ENCODE measurements at regions not wholly inside any gene's neighbourhood (a gene's known extent, or its start where the extent isn't known, plus 50 kb on each side); places are given as distances from the start of the nearest gene placed in this dataset.

GRCh38 chr13:88592105-88592504, 920.9 kb downstream of the SLITRK5 start:
- DNase-seq (ENCODE audit: low read depth), result no peak

DNA sequence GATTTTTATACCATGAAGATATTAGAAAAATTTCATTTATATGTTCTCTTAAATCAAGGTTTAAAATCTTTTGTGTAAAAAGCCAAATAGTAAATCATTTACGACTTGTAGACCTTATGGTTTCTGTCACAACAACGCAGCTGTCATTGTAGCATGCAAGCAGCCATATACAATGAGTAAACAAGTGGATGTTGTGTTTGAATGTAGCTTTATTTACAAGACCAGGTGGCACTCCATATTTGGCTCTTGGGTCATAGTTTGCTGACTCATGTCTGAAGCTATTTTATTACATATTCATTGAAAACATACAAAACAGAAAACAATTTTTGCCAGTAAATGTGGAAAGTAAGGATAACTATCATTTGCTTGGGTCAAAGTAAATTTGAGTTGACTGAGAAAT, 930.8 kb downstream of the SLITRK5 start:
- no peak for DNase-seq (ENCODE audit: low read depth)

DNA sequence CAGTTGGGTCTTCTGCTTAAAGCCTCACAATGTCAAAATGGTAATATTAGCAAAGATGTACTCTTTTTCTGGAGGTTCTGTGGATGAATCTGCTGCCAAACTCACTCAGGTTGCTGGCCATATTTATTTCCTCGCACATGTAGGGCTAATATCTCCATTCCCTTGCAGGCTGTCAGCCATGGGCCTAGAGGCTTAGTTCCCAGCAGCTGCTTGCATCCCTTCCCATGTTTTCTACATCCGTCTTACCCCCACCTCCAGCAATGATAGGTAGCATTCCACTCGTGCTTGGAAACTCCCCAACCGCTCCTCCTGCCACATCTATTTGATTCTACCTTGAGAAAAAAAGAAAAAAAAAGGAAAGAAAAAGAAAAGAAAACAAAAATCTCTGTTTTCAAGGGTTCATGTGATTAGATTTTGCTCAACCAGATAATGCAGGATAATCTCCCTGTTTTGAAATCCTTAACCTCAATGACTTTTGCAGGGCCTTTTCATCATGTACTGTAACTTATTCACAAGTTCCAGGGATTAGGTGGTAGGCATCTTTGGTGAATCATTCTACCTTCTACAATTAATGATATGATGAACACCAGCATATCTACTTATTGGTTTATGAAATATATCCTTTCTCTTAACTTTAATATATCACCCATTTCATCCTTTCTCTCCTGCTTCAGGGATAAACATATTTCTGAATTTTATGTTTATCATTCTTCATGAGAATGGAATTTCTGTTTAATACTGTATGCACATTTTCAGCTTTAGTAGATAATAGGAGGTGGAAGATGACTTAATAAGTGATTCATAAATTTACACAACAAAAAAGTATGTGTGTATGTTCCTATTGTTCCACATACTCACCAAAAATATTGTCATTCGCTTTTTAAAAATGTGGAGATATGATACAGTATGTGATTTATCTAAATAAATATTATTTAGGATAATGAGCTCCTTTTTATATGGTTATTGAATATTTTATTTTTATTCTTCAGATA, 931.9 kb downstream of the SLITRK5 start:
- no peak for DNase-seq (ENCODE audit: low read depth)

GRCh38 chr13:88617176-88617575, 946.0 kb downstream of the SLITRK5 start:
- DNase-seq (ENCODE audit: low read depth), result no peak

- peak; percentile 9 for DNase-seq (ENCODE audit: low read depth)
Measured at GRCh38 chr13:88622362-88622973, 951.3 kb downstream of the SLITRK5 start.

GRCh38 chr13:88623150-88623549, 952.0 kb downstream of the SLITRK5 start:
- no peak for DNase-seq (ENCODE audit: low read depth)

DNA sequence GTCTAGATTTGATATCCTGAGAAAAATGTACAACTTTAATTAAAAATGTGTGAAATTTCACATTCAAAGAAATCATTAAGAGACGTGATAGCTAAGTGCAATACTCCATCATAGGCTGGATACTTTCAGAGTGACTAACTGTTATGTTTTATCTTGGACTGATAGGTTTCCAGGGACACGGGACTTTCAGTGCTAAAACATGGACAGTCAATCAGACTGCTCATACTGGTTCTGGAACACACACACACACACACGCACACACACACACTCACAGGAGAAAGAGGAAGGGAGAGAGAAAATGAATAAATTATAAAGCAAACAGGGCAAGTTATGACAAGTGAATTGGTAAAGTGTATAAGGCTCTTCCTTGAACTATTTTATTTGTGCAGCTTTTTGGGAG, 955.9 kb downstream of the SLITRK5 start:
- no peak for DNase-seq (ENCODE audit: low read depth)

DNA sequence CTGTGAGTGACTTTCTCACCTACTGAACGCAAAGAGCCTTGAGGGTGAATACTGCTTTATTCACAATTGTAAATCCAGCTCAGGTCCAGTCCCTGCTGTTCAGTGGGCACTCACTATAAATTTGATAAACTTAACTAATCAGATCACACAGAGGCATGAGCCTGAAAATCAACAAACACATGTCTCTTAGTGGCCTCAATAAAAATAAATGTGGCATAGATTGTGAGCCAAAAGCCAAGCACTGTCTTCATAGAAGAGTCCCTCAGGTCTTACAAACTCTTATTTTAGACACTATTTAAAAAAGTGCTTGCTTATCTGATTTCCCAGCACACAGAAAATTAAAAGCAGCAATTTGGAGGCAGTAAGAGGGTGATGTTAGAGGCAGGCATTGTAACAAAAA, 957.7 kb downstream of the SLITRK5 start:
- DNase-seq (ENCODE audit: low read depth), result no peak

- DNase-seq (ENCODE audit: low read depth), result no peak
Measured at GRCh38 chr13:88637935-88638334, 966.8 kb downstream of the SLITRK5 start.

- no peak for DNase-seq (ENCODE audit: low read depth)
Measured at GRCh38 chr13:88643233-88643632, 972.1 kb downstream of the SLITRK5 start.

- no peak for DNase-seq (ENCODE audit: low read depth)
Measured at GRCh38 chr13:88648598-88649373, 977.6 kb downstream of the SLITRK5 start.

DNA sequence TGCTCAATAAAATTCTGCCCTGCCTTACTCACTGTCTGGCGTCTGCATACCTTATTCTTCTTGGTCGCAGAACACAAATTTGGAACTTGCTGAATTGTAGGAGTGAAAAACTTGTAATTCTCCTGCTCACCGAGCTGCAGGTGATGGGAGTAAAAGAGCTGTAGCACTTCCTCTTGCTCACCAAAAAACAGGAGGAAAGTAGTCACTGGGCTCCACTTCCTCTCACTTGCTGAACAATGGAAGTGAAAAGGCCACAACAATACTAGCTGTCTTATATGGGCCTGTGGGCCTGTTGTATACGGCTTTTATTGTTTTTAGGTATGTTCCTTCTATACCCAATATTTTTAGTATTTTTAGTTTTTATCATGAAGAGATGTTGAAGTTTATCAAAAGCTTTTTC, 978.7 kb downstream of the SLITRK5 start:
- no peak for DNase-seq (ENCODE audit: low read depth)

GRCh38 chr13:88651531-88651930, 980.4 kb downstream of the SLITRK5 start:
- DNase-seq (ENCODE audit: low read depth), result no peak

- no peak for DNase-seq (ENCODE audit: low read depth)
Measured at GRCh38 chr13:88656751-88657150, 985.6 kb downstream of the SLITRK5 start.

DNA sequence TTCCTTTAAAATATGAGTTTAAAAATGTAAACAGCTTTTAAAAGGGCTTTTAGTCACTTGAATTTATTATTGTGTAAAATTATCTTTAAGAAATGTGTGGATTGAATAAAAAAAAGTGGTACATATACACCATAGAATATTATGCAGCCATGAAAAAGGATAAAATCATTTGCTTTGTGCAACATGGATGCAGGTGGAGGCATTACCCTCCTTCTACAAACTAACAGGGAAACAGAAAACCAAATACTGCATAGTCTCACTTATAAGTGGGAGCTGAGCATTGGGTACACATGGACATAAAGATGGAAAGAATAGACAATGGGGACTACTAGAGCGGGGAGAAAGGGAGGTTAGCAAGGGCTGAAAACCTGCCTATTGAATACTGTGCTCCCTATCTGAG, 999.3 kb downstream of the SLITRK5 start:
- DNase-seq (ENCODE audit: low read depth), result no peak

GRCh38 chr13:88674841-88675240, 1003.7 kb downstream of the SLITRK5 start:
- no peak for DNase-seq (ENCODE audit: low read depth)

DNA sequence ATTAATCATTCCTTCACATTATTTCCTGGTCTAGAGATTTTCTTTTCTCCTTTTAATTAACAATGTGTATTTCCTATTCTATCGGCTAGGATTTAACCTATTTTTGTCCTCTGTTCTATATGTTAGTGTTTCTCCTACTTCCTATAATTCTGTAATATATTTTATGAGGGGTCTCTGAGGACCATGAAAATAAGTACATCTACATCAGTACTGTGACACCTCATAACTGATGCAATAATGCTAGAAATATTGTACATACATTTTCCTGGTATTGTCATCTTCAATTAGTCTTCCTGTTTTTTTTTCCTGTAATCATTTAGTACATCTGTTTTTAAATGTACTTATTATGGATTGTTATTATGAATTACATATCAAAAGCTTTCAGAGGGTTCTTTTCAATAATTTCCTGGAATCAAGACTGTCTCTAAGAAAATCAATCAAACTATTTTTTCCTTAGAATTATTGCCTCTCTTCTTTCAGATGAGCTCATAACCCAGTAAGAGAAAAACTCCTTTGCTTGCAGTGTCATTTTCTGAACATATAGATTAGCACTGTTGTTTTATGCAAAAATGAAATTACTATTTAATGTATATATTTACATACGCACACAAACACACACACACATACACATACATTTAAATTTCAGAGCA, 1004.3 kb downstream of the SLITRK5 start:
- DNase-seq (ENCODE audit: low read depth), result no peak

DNA sequence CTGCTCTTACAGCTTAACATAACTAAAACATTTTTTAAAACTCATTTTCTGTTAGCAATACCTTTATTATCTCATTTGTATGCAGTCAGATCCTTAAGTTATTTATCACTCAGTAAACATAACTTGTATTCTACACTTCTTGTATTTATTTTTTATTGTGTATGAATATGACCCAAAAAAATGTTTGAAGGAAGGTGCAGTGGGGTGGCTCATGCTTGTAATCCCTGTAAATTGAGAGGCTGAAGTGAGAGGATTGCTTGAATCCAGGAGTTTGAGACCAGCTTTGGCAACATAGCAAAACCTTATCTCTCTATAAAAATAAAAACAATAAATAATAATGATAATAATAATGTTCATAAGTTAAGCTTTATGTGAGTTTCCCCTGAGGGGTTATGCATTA, 1004.8 kb downstream of the SLITRK5 start:
- no peak for DNase-seq (ENCODE audit: low read depth)

DNA sequence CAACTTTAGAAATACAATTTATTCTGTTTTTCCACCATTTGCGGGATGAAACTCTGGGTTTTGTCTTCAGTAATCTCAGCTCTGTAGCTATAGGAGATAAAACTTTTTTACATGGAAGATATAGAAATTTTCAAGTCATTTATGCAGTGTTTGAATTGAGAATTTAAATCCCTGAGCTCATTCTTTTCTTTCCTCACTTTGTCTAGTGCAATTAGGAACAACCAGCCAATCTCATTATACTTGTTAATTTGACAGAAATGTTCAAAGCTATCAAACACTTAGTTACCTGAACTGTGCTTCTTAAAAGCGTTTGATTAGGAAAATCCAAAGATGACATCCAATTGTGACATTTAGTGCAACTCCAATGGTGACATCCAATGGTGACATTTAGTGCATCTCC, 1014.3 kb downstream of the SLITRK5 start:
- no peak for DNase-seq (ENCODE audit: low read depth)

DNA sequence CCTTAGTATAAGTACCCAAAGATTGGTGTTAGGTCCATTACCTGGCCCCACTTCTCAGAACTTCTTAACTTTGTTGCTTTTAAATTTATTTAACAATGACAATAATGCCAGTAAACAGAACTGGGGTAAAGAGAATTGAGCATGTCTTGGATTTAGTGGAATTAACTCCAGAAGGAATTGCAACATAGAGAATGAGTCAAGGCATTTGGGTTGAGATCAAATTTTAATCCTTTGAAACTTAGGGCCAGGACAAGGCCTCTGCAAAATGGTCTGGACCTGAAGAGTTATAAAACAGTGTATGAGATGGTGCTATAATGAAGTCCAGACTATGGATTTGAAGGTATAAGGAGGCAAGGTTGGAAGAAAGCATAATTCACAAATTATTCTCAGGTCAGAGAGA, 1030.4 kb downstream of the SLITRK5 start:
- no peak for DNase-seq (ENCODE audit: low read depth)

DNA sequence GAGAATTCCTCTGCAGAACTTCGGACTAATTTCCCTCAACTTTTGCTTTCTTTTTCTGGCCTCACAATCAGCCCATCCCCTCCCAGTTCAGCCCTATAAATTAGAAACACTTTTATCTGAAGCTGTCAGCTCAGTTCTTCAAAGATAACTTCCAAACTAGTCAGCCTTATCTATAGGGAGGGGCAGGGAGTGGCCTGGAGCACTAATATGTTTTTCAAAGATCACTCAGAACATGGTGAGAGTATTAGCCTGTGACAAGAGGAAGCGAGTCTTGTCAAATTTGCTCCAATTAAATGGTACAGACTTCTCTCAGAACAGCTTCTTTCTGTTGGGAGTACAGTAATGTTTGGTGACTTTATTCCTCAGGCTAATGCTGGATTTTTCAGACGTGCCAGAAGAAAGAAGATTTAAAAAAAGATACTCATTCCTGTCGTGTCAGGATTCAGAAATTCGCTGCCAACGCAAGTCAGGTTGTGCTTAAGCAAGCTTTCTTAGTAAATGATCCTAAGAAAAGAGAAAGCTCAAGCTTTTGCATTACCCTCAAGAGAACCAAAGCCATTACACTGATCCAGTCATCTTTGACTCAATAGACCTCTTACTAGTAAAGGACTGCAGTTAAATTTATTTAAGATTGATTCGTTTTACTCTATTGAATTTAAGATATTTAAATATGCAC, 1033.6 kb downstream of the SLITRK5 start:
- DNase-seq (ENCODE audit: low read depth), result no peak

DNA sequence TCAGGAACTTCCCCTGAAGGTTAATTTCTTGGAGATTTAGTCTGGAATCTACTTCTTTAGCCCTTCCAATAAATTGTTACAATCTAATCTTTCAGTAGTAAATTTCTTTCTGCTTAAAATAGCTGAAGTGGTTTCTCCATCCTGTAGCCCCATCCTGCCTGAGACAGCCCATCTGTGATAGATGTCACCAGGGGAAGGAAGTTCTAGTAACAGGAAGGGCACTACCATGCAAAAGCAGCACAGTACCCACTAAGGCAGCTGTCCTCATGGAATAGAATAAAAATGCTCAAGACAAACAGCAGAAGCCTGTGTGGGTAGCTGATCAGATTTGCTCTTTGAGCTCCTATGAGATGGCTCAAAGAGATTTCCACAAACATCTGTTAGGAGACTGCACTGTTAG, 1036.5 kb downstream of the SLITRK5 start:
- DNase-seq (ENCODE audit: low read depth), result no peak

Data from stimulated activated CD4-positive, alpha-beta T cell treated with anti-CD3 and anti-CD28 coated beads, Interleukin-2, amount 100 ng/mL, for 4 hours (primary cell).